Lower lobe of right lung (tissue), 2 donors: ENCODE measurements at regions not wholly inside any gene's neighbourhood (a gene's known extent, or its start where the extent isn't known, plus 50 kb on each side); places are given as distances from the start of the nearest gene placed in this dataset.

ENCODE experiments used
- ATAC-seq, 2 donors: fragments of 200-7000 bp; cut with Tn5 transposase; one replicate each; pipeline ENCODE4 v1.9.1; 2020 to 2022; ENCODE audit warnings: mild to moderate bottlenecking in 2 of 2, moderate library complexity in 2 of 2
- DNase-seq: peaks from one replicate; pipeline ENCODE4 v3.0.0-alpha.2; 2020
- H3K27ac ChIP-seq: fragments of 200-600 bp; one replicate; pipeline ENCODE4 v1.8.0; 2022
- H3K27me3 ChIP-seq: fragments of 200-600 bp; one replicate; pipeline ENCODE4 v1.8.0; 2022; ENCODE audit warnings: low read depth
- H3K36me3 ChIP-seq: fragments of 200-600 bp; one replicate; pipeline ENCODE4 v1.8.0; 2022; ENCODE audit warnings: mild to moderate bottlenecking
- H3K4me1 ChIP-seq: fragments of 200-600 bp; one replicate; pipeline ENCODE4 v1.8.0; 2022
- H3K4me3 ChIP-seq: fragments of 200-600 bp; one replicate; pipeline ENCODE4 v1.8.0; 2022; ENCODE audit warnings: mild to moderate bottlenecking
- H3K9me3 ChIP-seq: fragments of 200-600 bp; one replicate; pipeline ENCODE4 v1.8.0; 2022
- intact Hi-C: fragments of 100-400 bp; cut with DNase I; formaldehyde crosslinking; loops from one replicate; pipeline ENCODE4 v1.11.0; 2022
- TF ChIP-seq, protein P1 (sequence below): fragments of 200-600 bp; IDR thresholded peaks from one replicate; pipeline ENCODE4 v1.8.0; 2022; ENCODE audit warnings: antibody characterized with exemption, mild to moderate bottlenecking
- donor health status: DM: no; HTN: yes; CAD: no; lungs with severe emphysema.

DNA sequence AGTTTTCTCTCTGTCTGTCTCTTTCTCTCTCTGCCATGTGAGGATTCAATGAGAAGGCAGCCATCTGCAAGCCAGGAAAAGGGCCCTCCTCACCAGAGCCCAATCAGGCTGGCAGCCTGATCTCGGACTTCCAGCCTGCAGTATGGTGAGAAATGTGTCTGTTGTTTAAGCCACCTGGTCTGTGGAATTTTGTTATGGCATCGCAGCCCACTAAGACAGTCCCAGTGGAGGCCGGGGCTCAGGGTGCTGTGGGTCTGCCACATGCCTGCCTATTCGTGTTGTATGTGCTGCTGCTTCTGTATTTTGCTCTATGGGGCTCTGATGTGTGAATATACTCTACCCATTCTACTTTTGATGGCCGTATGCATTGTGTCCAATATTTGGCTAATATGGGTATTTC lies 139.0 kb upstream of the HS6ST1 start:
- DNase-seq = no peak
- intact Hi-C loops = no loop called here
- Histone ChIP-seq H3K4me3 (no peak overlapping the region), H3K27ac (no peak overlapping the region), H3K27me3 (no peaks in the 10 kb centered on the region), H3K4me1 (peaks cover 7% of the 10 kb centered on the region), H3K36me3 (no peaks in the 10 kb centered on the region), H3K9me3 (no peaks in the 10 kb centered on the region)
- ATAC-seq = no peak
- TF ChIP-seq, protein P1, sequence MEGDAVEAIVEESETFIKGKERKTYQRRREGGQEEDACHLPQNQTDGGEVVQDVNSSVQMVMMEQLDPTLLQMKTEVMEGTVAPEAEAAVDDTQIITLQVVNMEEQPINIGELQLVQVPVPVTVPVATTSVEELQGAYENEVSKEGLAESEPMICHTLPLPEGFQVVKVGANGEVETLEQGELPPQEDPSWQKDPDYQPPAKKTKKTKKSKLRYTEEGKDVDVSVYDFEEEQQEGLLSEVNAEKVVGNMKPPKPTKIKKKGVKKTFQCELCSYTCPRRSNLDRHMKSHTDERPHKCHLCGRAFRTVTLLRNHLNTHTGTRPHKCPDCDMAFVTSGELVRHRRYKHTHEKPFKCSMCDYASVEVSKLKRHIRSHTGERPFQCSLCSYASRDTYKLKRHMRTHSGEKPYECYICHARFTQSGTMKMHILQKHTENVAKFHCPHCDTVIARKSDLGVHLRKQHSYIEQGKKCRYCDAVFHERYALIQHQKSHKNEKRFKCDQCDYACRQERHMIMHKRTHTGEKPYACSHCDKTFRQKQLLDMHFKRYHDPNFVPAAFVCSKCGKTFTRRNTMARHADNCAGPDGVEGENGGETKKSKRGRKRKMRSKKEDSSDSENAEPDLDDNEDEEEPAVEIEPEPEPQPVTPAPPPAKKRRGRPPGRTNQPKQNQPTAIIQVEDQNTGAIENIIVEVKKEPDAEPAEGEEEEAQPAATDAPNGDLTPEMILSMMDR = no peak

DNA sequence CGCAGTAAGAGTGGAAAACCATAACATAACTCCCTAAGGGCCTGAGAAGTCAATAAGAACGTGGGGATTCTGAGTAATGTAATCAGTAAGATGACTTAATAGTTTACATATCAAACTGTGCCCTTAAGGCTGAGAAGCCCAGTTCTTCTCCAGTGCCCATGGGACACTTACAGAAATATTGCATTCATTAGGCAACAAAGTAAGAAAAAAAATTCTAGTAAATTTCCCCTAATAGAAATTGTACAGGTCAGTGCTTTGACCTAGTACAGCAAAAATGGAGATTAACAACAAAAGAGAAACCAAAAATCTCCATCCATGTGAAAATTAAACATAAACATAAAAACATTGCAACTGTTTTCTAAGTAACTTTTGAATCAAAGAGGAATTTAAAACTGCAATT lies 139.8 kb upstream of the HS6ST1 start:
- Histone ChIP-seq H3K27ac (no peak overlapping the region), H3K9me3 (no peaks in the 10 kb centered on the region), H3K4me3 (no peak overlapping the region), H3K36me3 (no peaks in the 10 kb centered on the region), H3K27me3 (no peaks in the 10 kb centered on the region), H3K4me1 (peaks cover 7% of the 10 kb centered on the region)
- TF ChIP-seq, protein P1 = no peak
- intact Hi-C loops = no loop called here
- no peak for DNase-seq
- no peak for ATAC-seq

DNA sequence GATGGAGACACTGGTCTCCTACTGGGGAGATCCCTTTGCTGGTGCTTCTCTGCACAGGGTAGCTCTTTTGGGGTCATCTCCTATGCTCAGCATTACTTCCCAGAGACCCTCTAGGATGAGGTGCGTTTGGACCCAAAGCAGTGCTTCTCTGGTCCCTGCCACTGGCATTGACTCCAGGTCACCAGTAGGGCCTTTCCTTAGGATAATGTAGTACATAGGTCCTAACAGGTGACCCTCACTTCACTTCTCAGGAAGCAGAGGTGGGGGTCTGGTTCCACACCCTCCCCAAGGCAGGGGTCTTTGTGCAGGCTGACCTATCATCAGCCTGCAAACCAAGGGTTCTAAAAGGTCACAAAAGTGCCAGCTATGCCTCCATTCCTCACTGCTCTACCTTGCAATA lies 145.8 kb upstream of the HS6ST1 start:
- no peaks in the 10 kb centered on the region for H3K27me3 ChIP-seq
- H3K4me1 ChIP-seq = no peaks in the 10 kb centered on the region
- TF ChIP-seq, protein P1 = no peak
- H3K9me3 ChIP-seq = peaks cover 12% of the 10 kb centered on the region
- no peak overlapping the region for H3K27ac ChIP-seq
- H3K4me3 ChIP-seq = no peak overlapping the region
- ATAC-seq = no peak
- no peaks in the 10 kb centered on the region for H3K36me3 ChIP-seq
- intact Hi-C loops = no loop called here
- DNase-seq = no peak

DNA sequence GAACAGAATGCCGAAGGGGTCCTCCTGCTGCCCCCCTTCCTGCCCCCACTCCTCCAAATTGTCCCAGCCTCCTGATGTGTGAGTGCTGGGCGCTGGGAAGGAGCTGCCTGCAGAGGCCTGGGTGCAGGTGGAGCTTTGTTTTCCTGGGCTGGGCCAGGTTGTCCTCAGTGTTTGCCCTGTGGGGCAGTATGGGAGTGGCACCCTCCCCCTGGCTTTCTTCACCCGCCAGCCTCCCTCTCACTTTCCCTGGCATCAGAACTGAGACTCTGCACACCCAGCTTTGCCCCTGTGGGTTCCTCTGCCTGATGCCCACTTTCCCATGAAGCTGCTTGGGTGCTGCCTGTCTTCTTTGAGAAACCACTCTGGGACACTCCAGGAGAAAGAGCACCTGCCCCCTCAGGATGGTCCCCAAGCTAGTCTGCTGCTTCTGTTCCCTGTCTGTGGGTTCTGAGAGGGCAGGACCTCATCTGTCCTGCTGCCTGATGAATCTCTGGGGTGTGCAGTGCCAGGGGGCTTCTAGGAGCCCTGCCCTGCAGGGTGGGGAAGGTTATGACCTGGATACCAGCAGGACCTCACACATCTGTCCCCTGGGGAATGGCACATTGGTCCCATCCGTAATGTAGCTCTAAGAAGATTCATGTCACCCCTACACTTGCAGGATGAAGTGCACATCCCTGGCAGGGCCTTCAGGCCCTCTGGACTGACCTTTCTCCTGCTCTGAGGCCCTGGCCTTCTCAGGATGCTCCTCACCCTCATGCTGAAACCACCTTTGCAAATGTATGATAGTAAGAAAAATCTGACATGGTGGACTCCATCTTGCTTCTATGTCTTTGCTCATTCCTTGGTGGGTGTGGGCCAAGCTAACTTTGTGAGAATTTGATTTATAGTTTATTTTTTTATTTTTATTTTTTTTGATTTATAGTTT lies 146.8 kb upstream of the HS6ST1 start:
- DNase-seq = no peak

DNA sequence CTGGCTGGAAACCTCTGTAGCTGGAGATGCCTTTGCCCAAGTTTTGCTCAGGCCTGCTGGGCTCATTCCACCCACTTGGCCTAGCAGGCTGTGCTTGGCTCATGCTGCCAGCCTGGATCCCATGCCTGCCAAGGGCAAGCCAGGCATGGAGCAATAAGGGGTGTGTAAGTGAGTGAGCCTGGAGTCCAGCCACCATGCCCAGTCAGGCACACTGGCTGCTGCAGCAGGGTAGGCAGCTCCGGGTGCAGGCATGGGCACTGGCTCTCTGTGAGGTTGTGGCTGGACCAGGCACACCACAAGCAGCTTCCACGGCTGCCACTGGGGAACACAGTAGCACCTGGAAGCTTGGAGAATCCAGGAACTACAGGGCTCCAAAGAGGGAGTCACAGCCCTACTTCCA lies 147.7 kb upstream of the HS6ST1 start:
- no peaks in the 10 kb centered on the region for H3K4me1 ChIP-seq
- no peaks in the 10 kb centered on the region for H3K27me3 ChIP-seq
- H3K4me3 ChIP-seq = no peak overlapping the region
- peaks cover 23% of the 10 kb centered on the region for H3K9me3 ChIP-seq
- peak in 1 of 2 donors; percentile 27 for ATAC-seq
- intact Hi-C loops = no loop called here
- H3K36me3 ChIP-seq = no peaks in the 10 kb centered on the region
- no peak overlapping the region for H3K27ac ChIP-seq
- no peak for DNase-seq
- TF ChIP-seq, protein P1 = no peak

More for the DNA sequence above, 146.8 kb upstream of the HS6ST1 start:
- no peaks in the 10 kb centered on the region for H3K27me3 ChIP-seq
- H3K27ac ChIP-seq = no peak overlapping the region
- H3K4me1 ChIP-seq = no peaks in the 10 kb centered on the region
- H3K9me3 ChIP-seq = peaks cover 22% of the 10 kb centered on the region
- intact Hi-C loops = no loop called here
- no peak overlapping the region for H3K4me3 ChIP-seq
- peak in 1 of 2 donors; percentile 27 for ATAC-seq
- TF ChIP-seq, protein P1 = no peak
- H3K36me3 ChIP-seq = no peaks in the 10 kb centered on the region
